ENCODE measurements at regions not wholly inside any gene's neighbourhood (a gene's known extent, or its start where the extent isn't known, plus 50 kb on each side); places are given as distances from the start of the nearest gene placed in this dataset.

DNA sequence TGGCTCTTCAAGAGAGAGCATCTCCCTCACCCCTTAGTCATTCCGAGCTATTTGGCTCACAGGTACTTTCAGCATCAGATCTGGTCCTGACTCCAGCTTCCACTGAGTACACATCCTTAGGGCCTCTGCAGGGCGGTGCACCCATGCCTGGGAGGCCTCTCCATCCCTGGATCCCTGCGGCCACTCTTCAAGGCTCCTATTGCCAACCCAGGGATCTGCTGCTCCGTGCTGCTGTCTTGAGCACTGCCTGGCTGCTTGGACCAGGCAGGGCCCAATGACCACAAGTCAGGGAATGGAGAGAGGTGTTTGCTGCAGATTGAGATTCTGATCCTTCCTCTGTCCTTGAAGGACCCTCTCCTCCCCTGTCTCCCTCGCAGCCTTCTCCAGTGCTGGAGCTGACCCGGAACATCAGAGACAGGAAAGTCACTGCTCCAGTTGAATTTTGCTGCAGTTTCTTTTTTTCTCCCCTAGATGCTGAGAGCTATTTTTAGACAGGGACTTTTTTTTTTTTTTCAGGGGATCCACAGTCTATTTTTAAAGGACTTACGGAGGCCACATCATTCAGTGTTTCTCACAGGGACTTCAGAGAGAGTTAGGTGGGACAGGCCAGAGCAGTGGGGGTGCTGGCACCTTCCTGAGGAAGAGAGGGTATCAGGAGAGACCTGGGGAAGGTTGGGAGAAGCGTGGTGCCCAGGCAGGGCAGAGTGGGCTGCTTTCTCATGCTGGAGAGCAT, 50.1 kb upstream of the KCNA1 start:
- Histone ChIP-seq H3K27me3 (peaks cover 3% of the 10 kb centered on the region), H3K4me1 (replicated peaks in 1 of 2) (no peaks in the 10 kb centered on the region), H3K4me3 (no peak overlapping the region), H3K27ac (no peak overlapping the region), H3K36me3 (replicated peaks in 1 of 2) (no peaks in the 10 kb centered on the region), H3K9me3 (replicated peaks in 1 of 3) (no peaks in the 10 kb centered on the region)
- intact Hi-C loops (cut with DNase I) = loop anchor here in 1 of 2 donors (10.0 kb wide), 1 partner anchor 225 kb away; no protein-coding TSS in a partner anchor
- TF ChIP-seq, protein P1, sequence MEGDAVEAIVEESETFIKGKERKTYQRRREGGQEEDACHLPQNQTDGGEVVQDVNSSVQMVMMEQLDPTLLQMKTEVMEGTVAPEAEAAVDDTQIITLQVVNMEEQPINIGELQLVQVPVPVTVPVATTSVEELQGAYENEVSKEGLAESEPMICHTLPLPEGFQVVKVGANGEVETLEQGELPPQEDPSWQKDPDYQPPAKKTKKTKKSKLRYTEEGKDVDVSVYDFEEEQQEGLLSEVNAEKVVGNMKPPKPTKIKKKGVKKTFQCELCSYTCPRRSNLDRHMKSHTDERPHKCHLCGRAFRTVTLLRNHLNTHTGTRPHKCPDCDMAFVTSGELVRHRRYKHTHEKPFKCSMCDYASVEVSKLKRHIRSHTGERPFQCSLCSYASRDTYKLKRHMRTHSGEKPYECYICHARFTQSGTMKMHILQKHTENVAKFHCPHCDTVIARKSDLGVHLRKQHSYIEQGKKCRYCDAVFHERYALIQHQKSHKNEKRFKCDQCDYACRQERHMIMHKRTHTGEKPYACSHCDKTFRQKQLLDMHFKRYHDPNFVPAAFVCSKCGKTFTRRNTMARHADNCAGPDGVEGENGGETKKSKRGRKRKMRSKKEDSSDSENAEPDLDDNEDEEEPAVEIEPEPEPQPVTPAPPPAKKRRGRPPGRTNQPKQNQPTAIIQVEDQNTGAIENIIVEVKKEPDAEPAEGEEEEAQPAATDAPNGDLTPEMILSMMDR (IDR thresholded peaks at IDR 0.05) = no peak
- TF ChIP-seq POLR2A (IDR thresholded peaks at IDR 0.05) = no peak
- 64 to 79% (median 74%) methylated on average over 5 to 8 of the region's 8 CpGs for WGBS, 4 donors
- no peak for DNase-seq
